ENCODE measurements at regions not wholly inside any gene's neighbourhood (a gene's known extent, or its start where the extent isn't known, plus 50 kb on each side); places are given as distances from the start of the nearest gene placed in this dataset.

- TF ChIP-seq, protein P1, sequence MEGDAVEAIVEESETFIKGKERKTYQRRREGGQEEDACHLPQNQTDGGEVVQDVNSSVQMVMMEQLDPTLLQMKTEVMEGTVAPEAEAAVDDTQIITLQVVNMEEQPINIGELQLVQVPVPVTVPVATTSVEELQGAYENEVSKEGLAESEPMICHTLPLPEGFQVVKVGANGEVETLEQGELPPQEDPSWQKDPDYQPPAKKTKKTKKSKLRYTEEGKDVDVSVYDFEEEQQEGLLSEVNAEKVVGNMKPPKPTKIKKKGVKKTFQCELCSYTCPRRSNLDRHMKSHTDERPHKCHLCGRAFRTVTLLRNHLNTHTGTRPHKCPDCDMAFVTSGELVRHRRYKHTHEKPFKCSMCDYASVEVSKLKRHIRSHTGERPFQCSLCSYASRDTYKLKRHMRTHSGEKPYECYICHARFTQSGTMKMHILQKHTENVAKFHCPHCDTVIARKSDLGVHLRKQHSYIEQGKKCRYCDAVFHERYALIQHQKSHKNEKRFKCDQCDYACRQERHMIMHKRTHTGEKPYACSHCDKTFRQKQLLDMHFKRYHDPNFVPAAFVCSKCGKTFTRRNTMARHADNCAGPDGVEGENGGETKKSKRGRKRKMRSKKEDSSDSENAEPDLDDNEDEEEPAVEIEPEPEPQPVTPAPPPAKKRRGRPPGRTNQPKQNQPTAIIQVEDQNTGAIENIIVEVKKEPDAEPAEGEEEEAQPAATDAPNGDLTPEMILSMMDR (IDR thresholded peaks at IDR 0.05; ENCODE audit: extremely low read depth in 1 of 2, insufficient read depth in 1 of 2, low read depth in 1 of 2, low read length in 2 of 2) = no peak
- TF ChIP-seq POLR2AphosphoS5 (IDR thresholded peaks at IDR 0.05; ENCODE audit: insufficient read depth, low read depth, low read length) = no peak
- no peak for TF ChIP-seq EZH2 (IDR thresholded peaks at IDR 0.05; ENCODE audit: borderline replicate concordance, low read depth, low read length, severe bottlenecking)
Measured at GRCh38 chr3:153289334-153289808, 127.3 kb downstream of the RAP2B start.
